DOHH2 (cell line): ENCODE measurements at regions not wholly inside any gene's neighbourhood (a gene's known extent, or its start where the extent isn't known, plus 50 kb on each side); places are given as distances from the start of the nearest gene placed in this dataset.

Source experiments
- H3F3A ChIP-seq: fragments of 200-600 bp; sonication (generic), shearing (Covaris generic); 2 replicates; pipeline ENCODE4 v1.6.0; 2016; ENCODE audit warnings: antibody characterized with exemption, mild to moderate bottlenecking; ENCODE audit not compliant: control insufficient read depth, insufficient read depth
- H3K27ac ChIP-seq: fragments of 200-600 bp; sonication (generic); 2 replicates; pipeline ENCODE4 v1.5.1; 2014; ENCODE audit warnings: low read depth, mild to moderate bottlenecking, low read length, moderate library complexity
- H3K27me3 ChIP-seq: fragments of 200-600 bp; sonication (generic); 2 replicates; pipeline ENCODE4 v1.6.1; 2014; ENCODE audit warnings: mild to moderate bottlenecking, low read length, mixed read lengths; ENCODE audit not compliant: control insufficient read depth
- H3K36me3 ChIP-seq: fragments of 200-600 bp; sonication (generic); 2 replicates; pipeline ENCODE4 v1.6.1; 2014; ENCODE audit warnings: mild to moderate bottlenecking, low read length, moderate library complexity, mixed read lengths; ENCODE audit not compliant: control insufficient read depth
- H3K4me1 ChIP-seq: fragments of 200-600 bp; sonication (generic); 2 replicates; pipeline ENCODE4 v1.6.1; 2014; ENCODE audit warnings: mild to moderate bottlenecking, low read length, mixed read lengths; ENCODE audit not compliant: control insufficient read depth
- H3K4me2 ChIP-seq: fragments of 200-600 bp; sonication (generic); 2 replicates; pipeline ENCODE4 v1.6.0; 2014; ENCODE audit warnings: mild to moderate bottlenecking, low read length, moderate library complexity
- H3K4me3 ChIP-seq: fragments of 200-600 bp; sonication (generic); 2 replicates; pipeline ENCODE4 v1.5.1; 2014; ENCODE audit warnings: mild to moderate bottlenecking, low read length, mixed read lengths
- H3K79me2 ChIP-seq: fragments of 200-600 bp; sonication (generic); 2 replicates; pipeline ENCODE4 v1.6.1; 2014; ENCODE audit warnings: mild to moderate bottlenecking, low read length, mixed read lengths; ENCODE audit not compliant: control insufficient read depth
- H3K9me2 ChIP-seq: fragments of 200-600 bp; sonication (generic); replicated peaks from 2 replicates; pipeline ENCODE4 v1.6.1; 2014; ENCODE audit warnings: mild to moderate bottlenecking, low read length, mixed read lengths; ENCODE audit not compliant: control insufficient read depth
- H3K9me3 ChIP-seq: fragments of 200-600 bp; sonication (generic); 2 replicates; pipeline ENCODE4 v1.6.1; 2014; ENCODE audit warnings: antibody characterized with exemption, low read length, mixed read lengths; ENCODE audit not compliant: control insufficient read depth, insufficient read depth
- H4K20me1 ChIP-seq: fragments of 200-600 bp; sonication (generic); 2 replicates; pipeline ENCODE4 v1.6.0; 2014; ENCODE audit warnings: low read depth, mild to moderate bottlenecking, antibody characterized with exemption, low read length, moderate library complexity; ENCODE audit not compliant: control insufficient read depth, insufficient read depth
- EZH2phosphoT487 ChIP-seq: fragments of 200-600 bp; sonication (generic); IDR thresholded peaks from 2 replicates; pipeline ENCODE4 v1.6.1; 2017; ENCODE audit warnings: borderline replicate concordance, mild to moderate bottlenecking, antibody characterized with exemption, low read length, moderate library complexity, mixed read lengths
- TF ChIP-seq, protein P1 (sequence below): fragments of 200-600 bp; sonication (generic); IDR thresholded peaks from one replicate; pipeline ENCODE4 v1.5.1; 2014; ENCODE audit warnings: antibody characterized with exemption, mild to moderate bottlenecking, low read depth, low read length; ENCODE audit not compliant: poor library complexity, severe bottlenecking

DNA sequence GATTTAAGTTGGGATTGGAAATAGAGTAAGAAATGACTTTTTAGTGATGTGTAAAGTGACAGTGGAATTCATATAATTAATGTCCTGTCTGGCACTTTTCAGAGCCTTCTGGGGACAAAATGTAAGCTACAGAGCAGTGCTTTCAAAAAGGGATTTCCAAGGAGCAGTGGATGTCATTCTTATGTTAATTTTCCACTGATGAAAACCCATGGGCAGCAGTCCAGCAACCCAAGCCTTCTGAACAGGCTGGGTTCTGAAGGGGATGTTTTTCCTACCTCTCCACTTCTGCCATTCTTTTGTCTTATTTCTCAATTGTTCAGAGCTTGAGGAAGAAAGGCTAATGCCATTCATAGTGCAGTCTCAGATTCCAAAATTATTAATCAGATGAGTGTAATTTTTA, 717.6 kb upstream of the HS3ST1 start:
- Histone ChIP-seq H3K79me2 (no peaks in the 10 kb centered on the region), H4K20me1 (no peaks in the 10 kb centered on the region), H3K4me3 (no peak overlapping the region), H3K4me2 (no peak overlapping the region), H3K27ac (no peak overlapping the region), H3F3A (no peaks in the 10 kb centered on the region), H3K36me3 (no peaks in the 10 kb centered on the region), H3K4me1 (no peaks in the 10 kb centered on the region), H3K27me3 (no peaks in the 10 kb centered on the region), H3K9me3 (no peaks in the 10 kb centered on the region), H3K9me2 (no peaks in the 10 kb centered on the region)
- TF ChIP-seq, protein P1, sequence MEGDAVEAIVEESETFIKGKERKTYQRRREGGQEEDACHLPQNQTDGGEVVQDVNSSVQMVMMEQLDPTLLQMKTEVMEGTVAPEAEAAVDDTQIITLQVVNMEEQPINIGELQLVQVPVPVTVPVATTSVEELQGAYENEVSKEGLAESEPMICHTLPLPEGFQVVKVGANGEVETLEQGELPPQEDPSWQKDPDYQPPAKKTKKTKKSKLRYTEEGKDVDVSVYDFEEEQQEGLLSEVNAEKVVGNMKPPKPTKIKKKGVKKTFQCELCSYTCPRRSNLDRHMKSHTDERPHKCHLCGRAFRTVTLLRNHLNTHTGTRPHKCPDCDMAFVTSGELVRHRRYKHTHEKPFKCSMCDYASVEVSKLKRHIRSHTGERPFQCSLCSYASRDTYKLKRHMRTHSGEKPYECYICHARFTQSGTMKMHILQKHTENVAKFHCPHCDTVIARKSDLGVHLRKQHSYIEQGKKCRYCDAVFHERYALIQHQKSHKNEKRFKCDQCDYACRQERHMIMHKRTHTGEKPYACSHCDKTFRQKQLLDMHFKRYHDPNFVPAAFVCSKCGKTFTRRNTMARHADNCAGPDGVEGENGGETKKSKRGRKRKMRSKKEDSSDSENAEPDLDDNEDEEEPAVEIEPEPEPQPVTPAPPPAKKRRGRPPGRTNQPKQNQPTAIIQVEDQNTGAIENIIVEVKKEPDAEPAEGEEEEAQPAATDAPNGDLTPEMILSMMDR: no peak

DNA sequence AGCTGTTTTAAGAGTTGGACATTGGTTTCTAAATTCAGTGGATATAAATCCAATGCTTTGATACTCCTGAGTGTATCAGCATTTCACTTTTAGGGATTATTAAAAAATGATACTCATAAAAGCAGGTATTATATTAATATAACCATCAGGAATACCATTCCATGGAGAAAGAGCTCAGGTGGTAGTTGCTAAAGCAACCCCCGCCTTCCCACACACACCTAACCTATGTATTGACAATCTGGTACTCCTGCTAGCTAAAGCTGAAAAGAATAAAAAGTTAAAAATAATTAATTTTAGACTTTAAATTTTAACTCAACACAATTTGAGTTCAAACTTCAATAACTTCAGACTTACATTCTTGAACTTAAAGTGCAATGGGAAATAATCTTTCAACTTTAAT, 717.1 kb upstream of the HS3ST1 start:
- Histone ChIP-seq H3K4me3 (no peak overlapping the region), H3K36me3 (no peaks in the 10 kb centered on the region), H3K4me1 (no peaks in the 10 kb centered on the region), H3K27ac (no peak overlapping the region), H3K4me2 (no peak overlapping the region), H3F3A (no peaks in the 10 kb centered on the region), H4K20me1 (no peaks in the 10 kb centered on the region), H3K79me2 (no peaks in the 10 kb centered on the region), H3K9me2 (no peaks in the 10 kb centered on the region), H3K27me3 (no peaks in the 10 kb centered on the region), H3K9me3 (no peaks in the 10 kb centered on the region)
- TF ChIP-seq EZH2phosphoT487: no peak
- TF ChIP-seq, protein P1: no peak

DNA sequence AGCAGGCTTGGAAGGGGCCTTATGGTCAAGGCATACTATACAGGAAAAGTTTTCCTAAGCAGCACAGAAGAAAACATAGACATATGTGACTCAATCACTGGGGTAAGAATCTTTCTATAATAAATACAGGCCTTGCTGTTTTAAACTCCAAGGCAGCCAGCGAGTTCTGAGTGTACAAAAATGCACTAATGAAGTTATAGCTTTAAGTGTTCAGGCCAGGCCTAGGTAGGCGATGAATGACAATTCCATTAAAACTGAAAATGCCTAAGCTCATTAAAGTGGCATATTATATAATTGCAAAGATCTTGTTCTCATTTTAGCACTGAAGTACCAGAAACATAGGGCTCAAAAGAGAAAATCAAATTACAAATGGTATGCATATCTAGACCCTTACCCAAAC, 716.4 kb upstream of the HS3ST1 start:
- Histone ChIP-seq H4K20me1 (no peaks in the 10 kb centered on the region), H3K27ac (no peak overlapping the region), H3K9me3 (no peaks in the 10 kb centered on the region), H3K4me2 (no peak overlapping the region), H3K36me3 (no peaks in the 10 kb centered on the region), H3K27me3 (no peaks in the 10 kb centered on the region), H3K4me3 (no peak overlapping the region), H3K79me2 (no peaks in the 10 kb centered on the region), H3F3A (no peaks in the 10 kb centered on the region), H3K4me1 (no peaks in the 10 kb centered on the region), H3K9me2 (no peaks in the 10 kb centered on the region)
- TF ChIP-seq EZH2phosphoT487: no peak
- TF ChIP-seq, protein P1: no peak

DNA sequence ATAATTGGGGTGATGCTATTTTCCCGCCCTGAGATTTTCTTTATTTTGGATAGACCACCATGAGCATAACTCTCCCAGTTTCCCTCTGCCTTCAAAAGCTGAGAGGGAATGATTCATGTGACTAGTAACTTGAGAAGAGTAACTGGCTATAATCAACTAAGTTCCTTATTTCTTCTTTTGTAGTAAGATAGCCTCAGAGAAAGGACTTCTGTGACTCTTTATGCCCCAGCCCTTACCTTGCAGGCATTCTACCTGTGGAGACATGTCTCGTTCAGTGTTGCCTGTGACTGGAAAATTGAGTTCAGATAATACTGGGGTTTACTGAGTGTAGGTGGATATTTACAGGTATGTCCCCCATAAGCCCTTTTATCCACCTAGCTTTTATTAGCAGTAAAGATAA, 715.4 kb upstream of the HS3ST1 start:
- TF ChIP-seq, protein P1: no peak
- no peak for TF ChIP-seq EZH2phosphoT487
- no peaks in the 10 kb centered on the region for H3K9me3 ChIP-seq
- no peak overlapping the region for H3K4me2 ChIP-seq
- H3K27ac ChIP-seq: no peak overlapping the region
- H3F3A ChIP-seq: no peaks in the 10 kb centered on the region
- H3K36me3 ChIP-seq: no peaks in the 10 kb centered on the region
- no peak overlapping the region for H3K4me3 ChIP-seq
- H4K20me1 ChIP-seq: no peaks in the 10 kb centered on the region
- H3K27me3 ChIP-seq: no peaks in the 10 kb centered on the region
- no peaks in the 10 kb centered on the region for H3K4me1 ChIP-seq
- no peaks in the 10 kb centered on the region for H3K9me2 ChIP-seq
- no peaks in the 10 kb centered on the region for H3K79me2 ChIP-seq
